CD4-positive, alpha-beta T cell treated with Interleukin-12 subunit alpha and Interleukin-12 subunit beta, for 1 hour (primary cell): ENCODE measurements at regions not wholly inside any gene's neighbourhood (a gene's known extent, or its start where the extent isn't known, plus 50 kb on each side); places are given as distances from the start of the nearest gene placed in this dataset.
"Not testable (repeated sequence)": the region's sequence is repeated elsewhere in the genome, so short reads cannot be mapped to it uniquely, and the experiment has no call there.

Experiments used
- DNase-seq: peaks from one replicate; pipeline ENCODE4 v3.0.0-alpha.2; 2020

GRCh38 chr14:44873536-44873935 is 88.2 kb downstream of the KLHL28 start:
- no peak for DNase-seq

DNA sequence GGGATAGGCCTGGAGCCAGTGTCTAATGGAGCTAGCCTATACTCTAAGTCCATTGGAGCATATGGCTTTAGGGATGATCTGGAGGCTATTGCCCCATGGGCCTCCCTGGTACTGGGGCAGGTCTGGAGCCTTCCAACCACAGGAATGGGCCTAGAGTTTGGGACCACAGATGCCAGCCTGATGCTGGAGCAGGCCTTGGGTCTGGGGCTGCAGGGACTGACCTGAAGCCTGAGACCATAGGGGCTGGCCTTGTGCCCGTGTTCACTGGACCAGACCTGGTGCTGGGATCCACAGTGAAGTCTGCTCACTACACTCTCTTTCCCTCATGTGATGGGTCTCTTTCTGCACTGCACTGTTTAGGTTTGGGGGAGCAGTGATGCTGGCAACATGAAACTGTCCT is 95.0 kb downstream of the KLHL28 start:
- DNase-seq, result no peak

DNA sequence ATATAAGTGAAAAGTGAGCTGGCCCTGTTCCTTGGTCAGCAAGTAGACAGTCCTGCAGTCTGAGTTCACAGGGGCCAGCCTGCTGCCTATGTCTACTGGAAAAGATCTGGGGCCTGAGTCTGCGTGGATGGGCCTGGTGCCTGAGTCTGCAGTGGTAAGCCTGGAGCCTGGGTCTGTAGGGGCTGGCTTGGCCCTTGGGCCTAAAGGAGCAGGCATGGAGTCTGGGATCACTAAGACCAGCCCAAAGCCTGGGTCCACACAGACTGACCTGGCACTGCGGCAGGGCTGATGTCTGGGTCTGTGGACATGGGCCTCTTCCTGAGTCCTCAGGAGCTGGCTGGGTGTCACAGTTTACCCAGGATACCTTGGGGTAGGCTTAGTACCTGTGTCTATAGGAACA is 95.4 kb downstream of the KLHL28 start:
- DNase-seq, result no peak

DNA sequence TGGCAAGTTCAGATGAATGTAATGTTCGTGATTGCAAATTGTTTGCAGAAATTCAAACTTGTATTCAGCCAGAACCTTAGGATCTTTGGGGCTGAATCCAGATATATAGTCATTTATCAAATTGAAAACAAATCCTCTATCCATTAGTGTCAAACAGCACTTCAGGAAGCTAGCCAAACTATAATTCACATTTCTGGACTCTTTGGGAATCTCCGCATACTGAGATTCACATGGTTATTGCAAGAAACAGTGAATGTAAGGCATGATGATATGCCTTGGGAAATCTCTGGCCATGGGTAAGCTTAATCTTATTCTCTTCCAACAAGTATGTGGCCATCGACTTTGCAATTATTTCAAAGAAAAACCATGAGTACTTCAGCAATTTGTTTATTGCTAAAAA is 98.5 kb downstream of the KLHL28 start:
- DNase-seq, result no peak

DNA sequence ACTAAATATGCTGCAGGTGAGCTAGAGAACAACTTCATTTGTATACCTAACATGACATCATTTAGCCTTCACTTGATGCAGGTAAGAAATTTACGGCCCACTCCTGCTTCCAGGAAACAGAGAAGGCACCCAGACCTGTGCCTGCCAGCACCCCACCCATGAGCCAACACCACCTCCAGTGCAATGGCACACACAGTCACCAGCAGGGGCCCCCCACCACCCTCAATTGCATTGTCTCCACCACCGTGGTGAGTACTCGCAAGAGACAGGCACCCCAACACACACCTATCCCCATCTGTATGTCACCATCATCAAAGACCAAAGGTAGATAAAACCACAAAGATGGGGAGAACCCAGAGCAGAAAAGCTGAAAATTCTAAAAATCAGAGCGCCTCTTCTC is 107.6 kb downstream of the KLHL28 start:
- DNase-seq, result no peak

DNA sequence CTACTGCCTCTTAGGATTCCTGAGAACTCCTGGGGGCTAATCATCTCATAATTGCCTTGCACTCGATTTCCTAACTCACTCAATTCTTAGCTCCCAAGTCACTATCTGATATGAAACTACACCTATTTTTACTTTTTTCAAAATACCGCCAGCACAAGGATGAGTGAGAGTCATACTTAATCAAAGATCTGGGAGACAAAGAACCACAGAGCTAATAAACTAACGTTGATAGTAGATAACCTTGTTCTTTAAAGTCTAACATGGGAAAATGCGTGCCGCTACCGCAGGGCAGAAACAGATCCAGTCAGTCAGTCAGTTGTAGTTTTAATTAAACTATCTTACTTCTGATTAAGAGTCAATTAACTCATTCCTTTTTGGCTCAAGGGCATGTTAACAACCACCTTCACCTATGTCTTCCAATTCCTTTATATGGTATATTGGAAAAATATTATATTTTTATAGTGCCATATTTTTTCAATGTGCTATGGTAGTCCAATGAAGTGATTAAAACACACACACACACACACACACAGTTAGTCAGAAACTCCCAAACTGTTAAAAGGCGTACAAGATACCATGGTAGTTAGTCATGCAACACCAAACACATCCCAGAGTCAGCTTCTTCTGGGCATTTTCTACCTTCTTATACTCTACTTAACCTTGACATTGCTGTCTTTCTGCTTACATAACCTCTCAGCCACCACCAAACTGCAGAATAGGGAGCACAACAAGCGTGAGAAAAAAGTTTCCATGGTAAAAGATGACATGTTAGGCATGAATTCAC is 114.0 kb downstream of the KLHL28 start:
- DNase-seq, result no peak

GRCh38 chr14:44846232-44846824 is 115.4 kb downstream of the KLHL28 start:
- peak; percentile 40 for DNase-seq

DNA sequence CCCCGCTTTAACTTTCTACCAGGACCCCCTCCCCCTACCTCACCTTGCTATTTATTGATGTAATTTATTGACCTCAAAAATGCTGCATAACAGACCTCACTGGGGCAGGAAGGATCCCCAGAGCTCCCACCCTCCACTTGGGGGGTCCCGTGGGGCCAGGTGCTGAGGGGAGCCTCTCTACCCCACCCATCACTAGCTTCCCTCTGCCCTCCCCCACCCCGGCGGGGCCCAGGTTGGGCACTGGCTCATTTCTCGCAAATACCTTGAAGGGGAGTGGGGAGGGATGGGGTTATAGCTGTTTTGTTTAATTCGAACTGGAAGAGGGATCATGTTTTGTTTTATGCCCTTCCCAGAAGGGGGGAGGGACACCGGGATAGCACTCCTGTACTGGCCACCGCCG is 125.8 kb downstream of the KLHL28 start:
- not testable (repeated sequence) for DNase-seq

DNA sequence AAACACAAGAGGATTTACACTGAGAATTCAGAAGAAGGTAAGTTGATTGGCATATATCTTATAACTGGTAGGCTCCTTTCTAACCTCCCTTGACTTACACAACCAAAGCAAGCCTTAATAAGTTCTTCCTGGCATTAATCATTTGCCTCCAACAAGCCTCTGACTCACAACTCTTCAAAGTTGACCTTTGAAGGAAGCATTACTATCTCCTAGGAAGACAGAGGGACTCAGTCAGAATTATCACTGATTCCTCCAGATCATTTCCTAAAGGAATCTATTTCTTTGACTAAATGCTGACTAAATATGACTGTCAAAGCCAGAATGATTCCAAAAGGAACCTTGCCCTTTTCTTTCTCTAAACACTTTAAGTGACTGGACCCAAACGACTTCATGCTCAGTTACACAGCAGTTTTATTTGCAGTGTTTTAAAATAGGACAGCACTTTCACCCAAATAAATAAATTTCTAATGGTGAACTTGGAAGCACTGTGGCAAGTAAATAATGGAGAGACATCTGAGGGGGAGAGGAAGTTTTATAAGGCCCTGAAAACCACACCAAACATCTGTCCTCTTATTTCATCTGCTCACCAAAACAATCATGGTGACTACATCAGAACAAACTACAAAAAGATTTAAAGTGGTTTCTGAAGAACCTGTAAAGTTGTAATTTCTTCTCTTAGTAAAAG is 128.2 kb downstream of the KLHL28 start:
- DNase-seq, result no peak

DNA sequence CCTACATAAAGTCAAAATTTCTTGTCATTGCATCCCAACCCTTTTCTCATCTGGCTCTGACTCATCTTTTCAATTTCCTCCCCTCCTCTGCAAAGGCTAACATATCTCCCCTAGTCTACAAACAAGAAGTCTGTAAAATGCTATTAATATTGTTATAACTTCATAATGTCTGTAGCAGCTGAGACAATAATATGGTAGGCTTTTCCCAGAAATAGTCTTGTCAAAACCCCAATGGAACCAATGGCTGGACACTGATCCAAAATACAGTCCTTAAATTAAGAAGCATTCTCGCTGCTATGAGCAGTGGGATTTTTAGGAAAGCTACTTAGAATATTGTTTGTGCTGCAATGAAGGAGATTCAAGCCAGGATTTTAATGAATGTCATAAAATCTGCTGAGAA is 131.4 kb downstream of the KLHL28 start:
- no peak for DNase-seq

- DNase-seq, result no peak
Observed at GRCh38 chr14:44829021-44829420, 132.7 kb downstream of the KLHL28 start.

DNA sequence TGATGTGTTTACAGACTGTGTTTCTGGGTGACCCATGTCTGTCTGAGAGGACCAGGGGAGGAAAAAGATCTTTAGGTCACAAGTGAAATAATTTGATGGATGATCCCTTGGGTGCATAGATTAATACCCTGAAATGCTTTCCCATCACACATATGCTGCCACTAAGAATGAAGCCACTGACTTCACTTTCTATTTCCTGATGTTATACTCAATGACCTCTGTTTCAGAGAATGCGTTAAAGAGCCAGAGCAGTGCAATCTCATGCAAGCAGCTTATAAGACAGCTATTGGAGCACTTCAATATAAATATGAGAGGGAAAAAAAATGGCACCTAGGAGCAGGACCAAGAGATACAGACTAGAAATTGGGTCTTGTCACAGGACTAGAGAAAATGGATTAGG is 133.7 kb downstream of the KLHL28 start:
- DNase-seq, result no peak

GRCh38 chr14:44820230-44820964 is 141.3 kb downstream of the KLHL28 start:
- DNase-seq, result no peak

DNA sequence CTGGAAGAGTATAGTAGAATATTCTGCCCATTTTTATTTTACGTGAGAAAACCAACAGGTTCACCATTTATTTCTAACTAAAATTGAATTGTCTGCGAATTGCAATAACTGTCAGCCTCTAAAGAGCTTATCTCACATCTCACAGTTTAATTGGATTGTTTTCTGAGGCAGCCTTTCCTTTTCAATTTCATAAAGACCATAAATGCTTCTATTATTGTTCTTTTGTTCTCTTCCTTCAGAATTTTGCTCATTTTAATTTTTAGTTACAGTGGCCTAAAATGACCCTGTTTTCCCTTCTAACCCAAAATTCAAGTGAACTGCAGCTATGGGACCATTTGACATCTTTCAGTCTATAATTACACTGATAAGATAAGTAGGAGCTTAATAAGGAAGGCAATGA is 147.6 kb downstream of the KLHL28 start:
- no peak for DNase-seq

- no peak for DNase-seq
Observed at GRCh38 chr14:44812672-44813071, 149.1 kb downstream of the KLHL28 start.

DNA sequence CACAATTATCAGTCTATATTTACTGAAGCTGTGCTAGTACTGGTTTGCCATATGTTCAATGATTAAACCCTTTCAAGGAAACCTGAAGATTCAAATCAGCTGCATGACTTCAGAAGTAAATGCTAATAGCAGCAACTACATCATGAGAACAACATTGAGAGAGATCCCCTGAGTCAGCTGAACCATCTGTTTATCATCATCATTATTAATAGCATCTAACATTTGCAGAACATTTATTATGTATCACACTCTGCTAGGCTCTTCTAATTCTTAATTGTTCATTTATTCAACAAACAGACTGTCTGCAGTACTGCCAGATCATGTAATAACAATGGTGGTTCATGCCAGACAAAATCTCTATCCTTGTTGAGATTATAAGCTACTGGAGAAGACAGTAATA is 157.4 kb downstream of the KLHL28 start:
- DNase-seq, result no peak

DNA sequence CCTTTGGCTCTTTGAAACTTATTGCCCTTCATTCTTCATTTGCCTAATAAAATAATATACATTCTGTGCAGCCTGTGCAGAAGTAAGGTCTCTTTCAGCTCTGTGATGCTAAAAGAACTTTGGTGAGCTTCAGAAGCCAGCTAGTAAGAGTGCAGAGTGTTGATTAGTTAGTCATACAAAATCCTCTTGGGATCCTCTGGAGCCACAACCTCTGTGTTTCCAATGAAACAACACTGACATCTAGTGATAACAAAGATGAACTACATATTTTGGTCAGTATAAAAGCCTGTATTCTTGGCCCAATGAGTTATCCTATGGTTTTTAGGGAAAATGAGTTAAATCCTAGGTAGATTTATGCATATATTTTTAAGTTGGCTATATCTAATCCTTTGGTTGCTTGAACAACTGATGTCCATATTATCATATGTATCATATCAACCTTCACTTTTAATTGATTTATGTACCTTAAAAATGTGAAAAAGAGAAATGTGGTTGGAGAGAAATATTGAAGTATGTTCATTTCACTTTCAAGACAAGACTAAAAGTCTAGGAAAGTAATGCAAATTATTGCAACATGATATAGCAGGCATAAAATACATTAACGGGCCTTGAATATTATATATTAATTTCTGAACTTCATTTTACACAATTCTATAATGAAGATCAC is 158.4 kb downstream of the KLHL28 start:
- peak; percentile 27 for DNase-seq

- DNase-seq, result no peak
Observed at GRCh38 chr14:44798386-44799242, 163.1 kb downstream of the KLHL28 start.

DNA sequence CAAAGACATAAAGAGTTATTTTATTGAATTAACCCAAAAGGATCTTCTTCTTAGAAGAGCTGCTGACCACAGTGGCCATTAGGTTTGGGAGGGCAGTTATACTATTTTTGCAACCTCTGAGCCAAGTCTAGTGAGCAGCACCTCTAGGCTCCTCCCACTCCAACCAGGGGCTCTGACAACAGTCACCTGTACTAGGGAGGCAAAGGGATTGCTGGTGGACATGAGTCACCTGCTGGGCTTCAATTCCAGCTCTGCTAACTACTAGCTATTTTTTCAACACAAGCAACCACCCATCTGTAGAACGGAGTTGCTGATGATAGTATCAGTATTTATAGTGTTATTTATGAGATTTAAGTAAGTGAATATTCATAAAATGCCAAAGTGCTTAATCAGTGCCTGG is 166.0 kb downstream of the KLHL28 start:
- no peak for DNase-seq

- no peak for DNase-seq
Observed at GRCh38 chr14:44791730-44792129, 170.0 kb downstream of the KLHL28 start.

- no peak for DNase-seq
Observed at GRCh38 chr14:44788612-44789011, 173.1 kb downstream of the KLHL28 start.

DNA sequence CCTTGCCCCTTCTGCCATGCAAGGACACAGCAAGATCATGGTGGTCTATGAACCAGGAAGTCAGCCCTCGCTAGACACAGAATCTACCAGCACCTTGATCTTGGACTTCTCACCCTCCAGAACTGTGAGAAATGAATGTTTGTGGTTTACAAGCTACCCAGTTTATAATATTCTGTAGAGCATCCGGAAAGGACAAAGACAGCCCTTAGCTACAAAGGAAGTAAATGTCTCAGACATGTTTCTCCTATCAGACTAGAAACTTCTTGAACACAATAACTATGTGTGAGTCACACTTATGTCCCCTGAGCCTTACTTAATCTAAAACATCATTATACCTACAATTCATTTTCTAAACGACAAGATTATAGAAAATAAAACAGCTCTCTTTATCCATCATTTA is 176.7 kb downstream of the KLHL28 start:
- DNase-seq, result no peak
